GM12891 (cell line): ENCODE measurements at regions not wholly inside any gene's neighbourhood (a gene's known extent, or its start where the extent isn't known, plus 50 kb on each side); places are given as distances from the start of the nearest gene placed in this dataset.

Experiments used
- DNase-seq: peaks from one replicate; pipeline ENCODE4 v3.0.0; 2011; ENCODE audit warnings: low spot score; ENCODE audit not compliant: insufficient read length
- FAIRE-seq: peaks from 2 replicates; lab custom pipeline; 2011; peaks lifted over from hg19 to GRCh38; lab: Jason Lieb, UNC
- PAX5 ChIP-seq: IDR thresholded peaks from 2 replicates; pipeline ENCODE4 v1.6.1; 2011; ENCODE audit warnings: low read length, moderate library complexity, mild to moderate bottlenecking; ENCODE audit not compliant: insufficient read depth, severe bottlenecking
- POLR2A ChIP-seq: IDR thresholded peaks from 2 replicates; pipeline ENCODE4 v1.6.1; 2011; ENCODE audit warnings: low read depth, low read length, control low read depth
- POLR2AphosphoS5 ChIP-seq: IDR thresholded peaks from 2 replicates; pipeline ENCODE4 v1.6.1; 2011; ENCODE audit warnings: low read depth, low read length, control low read depth
- POU2F2 ChIP-seq: IDR thresholded peaks from 2 replicates; pipeline ENCODE4 v1.6.1; 2011; ENCODE audit warnings: low read depth, mild to moderate bottlenecking, control low read depth, low read length, moderate library complexity
- SPI1 ChIP-seq: IDR thresholded peaks from 2 replicates; pipeline ENCODE4 v1.6.1; 2011; ENCODE audit warnings: low read depth, low read length, control low read depth
- TAF1 ChIP-seq: IDR thresholded peaks from 2 replicates; pipeline ENCODE4 v1.6.1; 2011; ENCODE audit warnings: low read depth, low read length, control low read depth

DNA sequence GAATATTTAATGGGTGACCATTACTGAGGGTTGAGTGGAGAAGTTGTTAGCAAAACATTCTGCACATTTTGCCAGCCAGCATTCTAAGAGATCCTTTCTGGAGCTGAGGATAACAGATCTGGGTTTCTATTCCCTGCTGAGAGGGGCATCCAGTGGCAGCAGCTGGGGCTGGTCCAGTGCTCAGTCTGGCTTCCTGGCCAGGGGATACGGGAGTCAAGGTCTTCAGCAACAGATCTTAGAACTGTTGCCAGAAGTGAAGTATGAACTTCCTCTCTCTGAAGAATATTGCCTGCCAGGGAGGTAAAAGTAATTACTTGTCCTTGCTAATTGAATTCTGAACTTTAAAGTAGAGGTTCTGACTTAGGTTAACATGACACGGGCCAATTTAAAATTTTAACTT lies 568.4 kb downstream of the REEP3 start:
- TF ChIP-seq TAF1 (no peak), POLR2A (no peak), PAX5 (no peak), POLR2AphosphoS5 (no peak)
- FAIRE-seq (no peak), DNase-seq (no peak)

- TF ChIP-seq POLR2AphosphoS5 (no peak), POLR2A (no peak), PAX5 (no peak), TAF1 (no peak), POU2F2 (no peak), SPI1 (no peak)
- FAIRE-seq = no peak
- DNase-seq = no peak
Measured at GRCh38 chr10:64090865-64091264, 569.7 kb downstream of the REEP3 start.

GRCh38 chr10:64091897-64092296 lies 570.7 kb downstream of the REEP3 start:
- no peak for TF ChIP-seq POU2F2
- no peak for DNase-seq
- FAIRE-seq = no peak

- DNase-seq (no peak), FAIRE-seq (no peak)
- TF ChIP-seq POLR2AphosphoS5 (no peak), POU2F2 (no peak), PAX5 (no peak), TAF1 (no peak), SPI1 (no peak)
Measured at GRCh38 chr10:64093304-64093703, 572.1 kb downstream of the REEP3 start.

DNA sequence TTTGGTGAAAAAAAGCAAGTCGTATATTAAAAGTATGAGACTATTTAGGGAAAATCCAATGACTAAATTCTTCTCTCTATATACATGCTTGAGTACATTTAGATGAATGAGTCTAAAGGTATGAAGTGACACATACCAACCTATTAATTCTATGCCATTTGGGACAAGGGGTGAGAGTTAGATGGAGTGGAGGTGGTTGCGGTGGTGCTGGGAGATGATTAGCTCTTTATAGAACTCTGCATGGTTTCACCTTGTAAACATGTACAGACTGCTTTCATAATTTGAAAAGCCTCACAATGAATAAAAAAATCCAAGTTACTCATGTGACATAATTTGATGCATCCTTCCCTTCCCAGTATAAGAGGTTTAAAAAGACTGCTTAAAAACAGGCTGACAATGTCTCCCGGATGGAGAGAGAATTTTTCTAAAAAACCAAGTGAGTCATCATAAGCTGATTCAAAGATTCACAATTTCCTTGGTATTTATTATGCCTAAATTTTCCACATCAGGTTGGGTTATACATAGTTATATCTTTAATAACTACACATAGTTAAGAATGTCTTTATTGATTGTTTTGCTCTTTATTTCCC lies 572.8 kb downstream of the REEP3 start:
- DNase-seq = no peak
- no peak for FAIRE-seq
- no peak for TF ChIP-seq POU2F2
- no peak for TF ChIP-seq PAX5
- no peak for TF ChIP-seq TAF1
- no peak for TF ChIP-seq SPI1

- no peak for FAIRE-seq
- TF ChIP-seq POLR2A = no peak
- no peak for TF ChIP-seq POU2F2
- no peak for TF ChIP-seq TAF1
- TF ChIP-seq PAX5 = no peak
- no peak for TF ChIP-seq SPI1
- no peak for TF ChIP-seq POLR2AphosphoS5
- no peak for DNase-seq
Measured at GRCh38 chr10:64096941-64097340, 575.7 kb downstream of the REEP3 start.

DNA sequence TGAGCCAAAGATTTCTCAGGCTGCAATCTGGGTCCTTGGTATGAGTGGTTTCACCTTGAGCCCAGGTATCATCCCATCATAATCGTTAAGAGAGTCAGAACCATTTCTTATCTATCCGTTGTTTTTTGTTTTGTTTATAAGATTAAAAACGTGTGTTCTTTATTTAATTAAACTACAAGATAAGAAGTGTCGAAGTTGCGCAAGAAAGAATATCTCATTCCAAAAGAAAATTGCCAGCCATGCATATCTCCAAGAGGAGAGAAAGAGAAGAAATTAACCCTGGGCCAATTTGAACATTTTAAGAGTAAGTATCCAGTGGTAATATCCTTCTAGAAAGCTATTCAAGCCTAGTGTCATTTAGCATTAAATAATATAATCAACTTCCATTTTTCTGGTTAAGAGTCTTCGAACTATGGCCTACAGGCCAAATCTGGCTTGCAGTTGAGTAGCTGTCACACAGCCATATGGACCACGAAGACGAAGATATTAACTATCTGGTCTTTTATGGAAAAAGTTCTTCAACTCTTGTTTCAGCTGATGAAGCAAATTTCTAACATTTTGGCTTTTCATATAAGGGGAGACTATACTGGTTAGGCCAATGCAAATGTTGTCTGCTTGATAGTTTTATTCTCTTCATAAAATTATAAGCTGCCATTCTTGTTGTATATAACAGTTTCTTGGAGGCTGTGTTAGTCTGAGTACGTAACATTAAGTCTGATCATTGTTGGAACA lies 576.4 kb downstream of the REEP3 start:
- FAIRE-seq = no peak
- no peak for TF ChIP-seq POLR2AphosphoS5
- no peak for TF ChIP-seq POU2F2
- no peak for TF ChIP-seq POLR2A
- no peak for TF ChIP-seq SPI1
- TF ChIP-seq PAX5 = no peak
- no peak for TF ChIP-seq TAF1
- no peak for DNase-seq

- FAIRE-seq = no peak
- DNase-seq = no peak
- TF ChIP-seq POLR2AphosphoS5 = no peak
- no peak for TF ChIP-seq PAX5
- no peak for TF ChIP-seq POLR2A
- no peak for TF ChIP-seq SPI1
- no peak for TF ChIP-seq TAF1
- TF ChIP-seq POU2F2 = no peak
Measured at GRCh38 chr10:64098994-64099393, 577.8 kb downstream of the REEP3 start.

- no peak for DNase-seq
- no peak for FAIRE-seq
- no peak for TF ChIP-seq POLR2AphosphoS5
- no peak for TF ChIP-seq TAF1
- no peak for TF ChIP-seq PAX5
- no peak for TF ChIP-seq SPI1
- no peak for TF ChIP-seq POLR2A
- TF ChIP-seq POU2F2 = no peak
Measured at GRCh38 chr10:64101606-64102263, 580.5 kb downstream of the REEP3 start.

DNA sequence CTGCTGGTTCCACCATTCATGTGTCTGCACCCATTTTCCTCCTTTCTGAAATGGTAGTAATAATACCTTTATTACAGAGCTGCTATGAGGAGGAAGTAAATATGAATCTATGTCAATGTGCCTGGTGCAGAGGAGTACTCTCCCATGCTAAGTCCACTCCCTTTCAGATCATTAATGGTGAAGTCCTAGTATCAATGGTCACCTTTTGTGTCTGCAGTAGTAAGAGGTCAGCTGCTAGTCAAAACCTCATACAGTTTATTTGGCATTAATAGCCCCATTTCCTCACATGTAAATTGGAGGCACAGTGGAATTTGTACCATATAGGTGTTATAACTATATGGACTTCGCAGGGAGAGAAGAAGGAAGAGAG lies 581.0 kb downstream of the REEP3 start:
- TF ChIP-seq PAX5 (no peak), POLR2A (no peak), POU2F2 (no peak), SPI1 (no peak), TAF1 (no peak), POLR2AphosphoS5 (no peak)
- DNase-seq (no peak), FAIRE-seq (no peak)
